Endothelial cell of umbilical vein (primary cell): ENCODE measurements at regions not wholly inside any gene's neighbourhood (a gene's known extent, or its start where the extent isn't known, plus 50 kb on each side); places are given as distances from the start of the nearest gene placed in this dataset.

Source experiments
- BruUV-seq: library from RNA; stranded (reverse); fragments of 400-500 nt; replicated peaks from 2 replicates; lab custom pipeline; 2021; lab: Mats Ljungman, UMichigan
- CTCF ChIA-PET: fragments of 300-600, 350-600 bp; sonication (Branson Sonifier 250); formaldehyde crosslinking; loops from one replicate; lab custom pipeline; 2021; ENCODE audit warnings: antibody characterized with exemption, inconsistent platforms; lab: Charles Lee
- POLR2A ChIA-PET: fragments of 300-600, 350-600 bp; sonication (Branson Sonifier 250); formaldehyde crosslinking; loops from one replicate; lab custom pipeline; 2021; ENCODE audit warnings: antibody characterized with exemption, inconsistent platforms; lab: Charles Lee
- DNase-seq: peaks from one replicate; pipeline ENCODE4 v3.0.0-alpha.2; 2011; ENCODE audit warnings: low read depth, low spot score
- FAIRE-seq: peaks from 2 replicates; lab custom pipeline; 2011; peaks lifted over from hg19 to GRCh38; lab: Jason Lieb, UNC
- H2AFZ ChIP-seq: 2 replicates; pipeline ENCODE4 v1.6.0; 2012; ENCODE audit warnings: low read depth, low read length, control low read depth, inconsistent platforms
- H3K27ac ChIP-seq: 2 replicates; pipeline ENCODE4 v1.5.1; 2011; ENCODE audit warnings: low read depth, mild to moderate bottlenecking, control low read depth, low read length, moderate library complexity; ENCODE audit not compliant: insufficient read depth
- H3K27me3 ChIP-seq, 2 experiments: 2 replicates each; pipeline versions ENCODE4 v1.6.0 to v1.6.1; 2011; ENCODE audit warnings: low read length in 2 of 2, mixed read lengths in 1 of 2; ENCODE audit not compliant: control insufficient read depth in 2 of 2, insufficient read depth in 2 of 2
- H3K36me3 ChIP-seq, 2 experiments: 2 replicates in 1 of 2; 3 replicates in 1 of 2; pipeline ENCODE4 v1.5.1; 2011; ENCODE audit warnings: low read length in 2 of 2, mild to moderate bottlenecking in 1 of 2, moderate library complexity in 1 of 2; ENCODE audit not compliant: control insufficient read depth in 2 of 2, insufficient read depth in 2 of 2; ENCODE audit errors: extremely low read depth in 1 of 2
- H3K4me1 ChIP-seq: 3 replicates; pipeline ENCODE4 v1.5.1; 2011; ENCODE audit warnings: mild to moderate bottlenecking, low read length; ENCODE audit not compliant: control insufficient read depth, insufficient read depth; ENCODE audit errors: extremely low read depth
- H3K4me2 ChIP-seq: 2 replicates; pipeline ENCODE4 v1.6.1; 2011; ENCODE audit warnings: low read length, control low read depth, mixed read lengths; ENCODE audit not compliant: insufficient read depth
- H3K4me3 ChIP-seq, 3 experiments: fragments of 200-600 bp in 1 of 3; sonication (generic), shearing (Covaris generic) in 1 of 3; replicated peaks in 1 of 3; 2 replicates each; pipeline ENCODE4 v1.5.1; 2011 to 2016; ENCODE audit warnings: control low read depth in 3 of 3, low read length in 3 of 3, mild to moderate bottlenecking in 2 of 3, inconsistent platforms in 1 of 3, low read depth in 1 of 3, moderate library complexity in 1 of 3; ENCODE audit not compliant: insufficient read depth in 1 of 3
- H3K79me2 ChIP-seq: 2 replicates; pipeline ENCODE4 v1.6.0; 2012; ENCODE audit warnings: low read length, inconsistent platforms; ENCODE audit not compliant: control insufficient read depth, insufficient read depth
- H3K9ac ChIP-seq: replicated peaks from 2 replicates; pipeline ENCODE3; 2011; ENCODE audit warnings: low read length, control low read depth; ENCODE audit not compliant: insufficient read depth; ENCODE audit errors: extremely low read depth
- H3K9me1 ChIP-seq: replicated peaks from 3 replicates; pipeline ENCODE4 v1.6.0; 2011; ENCODE audit warnings: mild to moderate bottlenecking, low read length; ENCODE audit not compliant: control insufficient read depth, insufficient read depth; ENCODE audit errors: extremely low read depth
- H3K9me3 ChIP-seq: replicated peaks from 2 replicates; pipeline ENCODE4 v1.5.1; 2012; ENCODE audit warnings: low read length, inconsistent platforms; ENCODE audit not compliant: control insufficient read depth, insufficient read depth
- H4K20me1 ChIP-seq: replicated peaks from 2 replicates; pipeline ENCODE3; 2011; ENCODE audit warnings: mild to moderate bottlenecking, low read length; ENCODE audit not compliant: control insufficient read depth, insufficient read depth; ENCODE audit errors: extremely low read depth
- CTCF ChIP-seq, 2 donors: IDR thresholded peaks; 1 replicate in 1 of 2; 2 replicates in 1 of 2; pipeline ENCODE4 v1.5.1; 2011; ENCODE audit warnings: low read length in 2 of 2, mild to moderate bottlenecking in 2 of 2, moderate library complexity in 2 of 2, control low read depth in 1 of 2, inconsistent platforms in 1 of 2, low read depth in 1 of 2; ENCODE audit not compliant: insufficient read depth in 1 of 2; ENCODE audit errors: extremely low read depth in 1 of 2
- EZH2 ChIP-seq: IDR thresholded peaks from 2 replicates; pipeline ENCODE4 v1.6.1; 2012; ENCODE audit warnings: borderline replicate concordance, low read depth, mild to moderate bottlenecking, moderate library complexity, low read length, inconsistent platforms; ENCODE audit not compliant: severe bottlenecking
- FOS ChIP-seq: IDR thresholded peaks from 2 replicates; pipeline ENCODE4 v1.6.1; 2011; ENCODE audit warnings: mild to moderate bottlenecking, low read length, moderate library complexity, borderline replicate concordance; ENCODE audit not compliant: insufficient read depth
- GATA2 ChIP-seq: IDR thresholded peaks from 2 replicates; pipeline ENCODE4 v1.7.0; 2011; ENCODE audit warnings: low read depth, mild to moderate bottlenecking, moderate library complexity, mixed read lengths, low read length; ENCODE audit not compliant: insufficient read length, insufficient read depth
- JUN ChIP-seq: IDR thresholded peaks from 2 replicates; pipeline ENCODE4 v1.6.1; 2011; ENCODE audit warnings: borderline replicate concordance, low read depth; ENCODE audit not compliant: insufficient read length, insufficient read depth
- MAX ChIP-seq: IDR thresholded peaks from 2 replicates; pipeline ENCODE4 v1.6.1; 2011; ENCODE audit not compliant: insufficient read depth, insufficient read length
- MYC ChIP-seq: IDR thresholded peaks from one replicate; pipeline ENCODE4 v1.6.1; 2011; ENCODE audit warnings: mild to moderate bottlenecking, low read depth, low read length
- POLR2A ChIP-seq: IDR thresholded peaks from 2 replicates; pipeline ENCODE4 v1.6.1; 2012; ENCODE audit warnings: low read depth, mild to moderate bottlenecking, control low read depth, low read length
- POLR2AphosphoS5 ChIP-seq: IDR thresholded peaks from 2 replicates; pipeline ENCODE4 v1.6.1; 2012; ENCODE audit warnings: low read depth, mild to moderate bottlenecking, control low read depth, low read length, moderate library complexity; ENCODE audit not compliant: insufficient read depth
- dilution Hi-C: fragments of 300-500 bp; cut with MboI; formaldehyde crosslinking; loops from one replicate; pipeline ENCODE4 v1.15.0; 2019; ENCODE audit warnings: low sequenced_read_pairs; ENCODE audit not compliant: extremely low pct_ligation_motif_present
- intact Hi-C: fragments of 100-400 bp; cut with micrococcal nuclease; formaldehyde crosslinking; loops from one replicate; pipeline ENCODE4 v1.10.0; 2022

GRCh38 chr16:79537584-79537983, 63.0 kb downstream of the MAF start:
- Histone ChIP-seq H3K4me2 (no peak overlapping the region), H3K27me3 (no peaks in the 10 kb centered on the region), H3K36me3 (no peaks in the 10 kb centered on the region), H4K20me1 (no peaks in the 10 kb centered on the region), H3K4me3 (no peak overlapping the region), H3K27ac (no peak overlapping the region), H3K9me3 (no peaks in the 10 kb centered on the region), H3K79me2 (no peaks in the 10 kb centered on the region), H3K9me1 (no peaks in the 10 kb centered on the region), H3K9ac (no peak overlapping the region), H3K4me1 (no peaks in the 10 kb centered on the region), H2AFZ (no peak overlapping the region)
- dilution Hi-C loops: no loop called here
- FAIRE-seq: no peak
- ChIA-PET CTCF (no interaction called here), POLR2A (no interaction called here)
- no peak for TF ChIP-seq FOS
- no peak for TF ChIP-seq POLR2A
- no peak for TF ChIP-seq CTCF (IDR thresholded peaks at IDR 0.05; ENCODE audit: extremely low read depth in 1 of 2, insufficient read depth in 1 of 2, low read depth in 1 of 2, low read length in 2 of 2)
- TF ChIP-seq POLR2AphosphoS5: no peak
- no peak for TF ChIP-seq EZH2
- no peak for TF ChIP-seq MAX
- no peak for TF ChIP-seq JUN
- no peak for TF ChIP-seq MYC
- TF ChIP-seq GATA2: no peak
- intact Hi-C loops: no loop called here
- BruUV-seq: no TSS peak
- DNase-seq: no peak
